HL-60 (cell line): ENCODE measurements at regions not wholly inside any gene's neighbourhood (a gene's known extent, or its start where the extent isn't known, plus 50 kb on each side); places are given as distances from the start of the nearest gene placed in this dataset.

ENCODE experiments used
- CTCF ChIP-seq: IDR thresholded peaks from one replicate; pipeline ENCODE4 v1.5.1; 2011; ENCODE audit warnings: low read length, control low read depth, inconsistent platforms; ENCODE audit not compliant: insufficient read depth
- GABPA ChIP-seq: IDR thresholded peaks from 2 replicates; pipeline ENCODE4 v1.6.1; 2012; ENCODE audit warnings: low read depth
- REST ChIP-seq: IDR thresholded peaks from 2 replicates; pipeline ENCODE4 v1.6.1; 2012; ENCODE audit warnings: low read depth; ENCODE audit not compliant: insufficient replicate concordance

GRCh38 chr18:41456831-41457230 lies 498.2 kb upstream of the PIK3C3 start:
- TF ChIP-seq CTCF (no peak), GABPA (no peak), REST (no peak)
